Neuronal stem cell (in vitro differentiated cells): ENCODE measurements at regions not wholly inside any gene's neighbourhood (a gene's known extent, or its start where the extent isn't known, plus 50 kb on each side); places are given as distances from the start of the nearest gene placed in this dataset.

Source experiments
- DNase-seq: peaks from one replicate; pipeline ENCODE4 v3.0.0-alpha.2; 2013; ENCODE audit warnings: low spot score
- H2AFZ ChIP-seq: one replicate; pipeline ENCODE4 v1.6.1; 2013; ENCODE audit warnings: mild to moderate bottlenecking, low read length, inconsistent platforms
- H2AK5ac ChIP-seq: 2 replicates; pipeline ENCODE4 v1.6.1; 2013; ENCODE audit warnings: low read depth, mild to moderate bottlenecking, inconsistent platforms, low read length, moderate library complexity, mixed read lengths
- H2BK120ac ChIP-seq: 2 replicates; pipeline ENCODE4 v1.6.1; 2013; ENCODE audit warnings: low read depth, mild to moderate bottlenecking, inconsistent platforms, low read length, moderate library complexity, mixed read lengths
- H2BK12ac ChIP-seq: one replicate; pipeline ENCODE4 v1.6.1; 2013; ENCODE audit warnings: low read length, inconsistent platforms
- H2BK15ac ChIP-seq: 2 replicates; pipeline ENCODE4 v1.6.1; 2013; ENCODE audit warnings: mild to moderate bottlenecking, low read length, inconsistent platforms, mixed read lengths
- H2BK5ac ChIP-seq: one replicate; pipeline ENCODE4 v1.6.1; 2013; ENCODE audit warnings: inconsistent platforms, mild to moderate bottlenecking, low read length, moderate library complexity
- H3K14ac ChIP-seq: one replicate; pipeline ENCODE4 v1.6.1; 2013; ENCODE audit warnings: low read length, inconsistent platforms
- H3K18ac ChIP-seq: 2 replicates; pipeline ENCODE4 v1.6.1; 2013; ENCODE audit warnings: low read length, inconsistent platforms
- H3K23ac ChIP-seq: 2 replicates; pipeline ENCODE4 v1.6.1; 2013; ENCODE audit warnings: low read depth, mild to moderate bottlenecking, mixed read lengths, low read length, inconsistent platforms; ENCODE audit not compliant: poor library complexity
- H3K27ac ChIP-seq: replicated peaks from 3 replicates; pipeline ENCODE4 v1.5.1; 2013; ENCODE audit warnings: low read length, inconsistent platforms
- H3K27me3 ChIP-seq, 3 experiments: 2 replicates each; pipeline ENCODE4 v1.6.1; 2013; ENCODE audit warnings: low read length in 3 of 3, mild to moderate bottlenecking in 2 of 3, inconsistent platforms in 1 of 3, low read depth in 1 of 3, mixed read lengths in 1 of 3, moderate library complexity in 1 of 3; ENCODE audit not compliant: control insufficient read depth in 3 of 3, insufficient read depth in 3 of 3
- H3K36me3 ChIP-seq, 2 donors: replicated peaks in 1 of 2; 2 replicates each; pipeline ENCODE4 v1.6.1; 2013; ENCODE audit warnings: low read length in 2 of 2; ENCODE audit not compliant: control insufficient read depth in 2 of 2, insufficient read depth in 2 of 2
- H3K4ac ChIP-seq: 2 replicates; pipeline ENCODE4 v1.6.1; 2013; ENCODE audit warnings: inconsistent platforms, mild to moderate bottlenecking, low read length, moderate library complexity
- H3K4me1 ChIP-seq, 2 donors: 1 replicate in 1 of 2; 2 replicates in 1 of 2; pipeline ENCODE4 v1.6.1; 2013; ENCODE audit warnings: low read length in 2 of 2, low read depth in 1 of 2; ENCODE audit not compliant: control insufficient read depth in 2 of 2, insufficient read depth in 1 of 2
- H3K4me2 ChIP-seq: one replicate; pipeline ENCODE4 v1.6.1; 2013; ENCODE audit warnings: mild to moderate bottlenecking, low read length, inconsistent platforms; ENCODE audit not compliant: insufficient read depth, poor library complexity, severe bottlenecking
- H3K4me3 ChIP-seq, 2 donors: 2 replicates each; pipeline ENCODE4 v1.5.1; 2013; ENCODE audit warnings: low read length in 2 of 2, mild to moderate bottlenecking in 2 of 2, inconsistent platforms in 1 of 2, moderate library complexity in 1 of 2
- H3K79me1 ChIP-seq: one replicate; pipeline ENCODE4 v1.6.1; 2013; ENCODE audit warnings: low read depth, mild to moderate bottlenecking, inconsistent platforms, low read length, moderate library complexity
- H3K9ac ChIP-seq: one replicate; pipeline ENCODE4 v1.6.1; 2013; ENCODE audit warnings: mild to moderate bottlenecking, low read depth, low read length, inconsistent platforms; ENCODE audit not compliant: poor library complexity
- H3K9me3 ChIP-seq, 2 donors: replicated peaks in 1 of 2; 2 replicates each; pipeline versions ENCODE3 to v1.6.1; 2013; ENCODE audit warnings: low read length in 2 of 2, mild to moderate bottlenecking in 2 of 2, inconsistent platforms in 1 of 2, low read depth in 1 of 2, mixed read lengths in 1 of 2, moderate library complexity in 1 of 2; ENCODE audit not compliant: control insufficient read depth in 2 of 2, insufficient read depth in 1 of 2
- H4K8ac ChIP-seq: one replicate; pipeline ENCODE4 v1.6.1; 2013; ENCODE audit warnings: low read depth, mild to moderate bottlenecking, inconsistent platforms, low read length, moderate library complexity
- H4K91ac ChIP-seq: one replicate; pipeline ENCODE4 v1.6.1; 2013; ENCODE audit warnings: low read length, low read depth, mild to moderate bottlenecking, inconsistent platforms; ENCODE audit not compliant: poor library complexity
- WGBS, 2 donors: extraction: QIAGEN DNeasy Blood & Tissue Kit; methylation state at CpG; one replicate each; pipeline ENCODE4 v1.1.7; 2013; ENCODE audit warnings: missing lambda C conversion rate in 2 of 2, mixed read lengths in 1 of 2; ENCODE audit not compliant: insufficient read length in 2 of 2, insufficient replicate concordance in 1 of 2; ENCODE audit errors: extremely low coverage in 2 of 2; 5-methylcytosine and 5-hydroxymethylcytosine counted together

GRCh38 chr1:101509370-101509769, 272.6 kb downstream of the S1PR1 start:
- H3K4me3 ChIP-seq = no peak overlapping the region
- H2BK120ac ChIP-seq = no peak overlapping the region
- no peak overlapping the region for H4K8ac ChIP-seq
- H3K23ac ChIP-seq = no peak overlapping the region
- no peak overlapping the region for H2BK5ac ChIP-seq
- no peaks in the 10 kb centered on the region for H3K9me3 ChIP-seq
- no peaks in the 10 kb centered on the region for H3K79me1 ChIP-seq
- no CpG with 5 or more reads among the region's 1 CpG for WGBS, 2 donors
- DNase-seq = no peak
- H2AFZ ChIP-seq = no peak overlapping the region
- no peaks in the 10 kb centered on the region for H3K27me3 ChIP-seq
- no peak overlapping the region for H3K27ac ChIP-seq
- H3K4me1 ChIP-seq = no peaks in the 10 kb centered on the region
- H3K4me2 ChIP-seq = no peak overlapping the region
- H3K14ac ChIP-seq = no peak overlapping the region
- H3K4ac ChIP-seq = no peak overlapping the region
- H2AK5ac ChIP-seq = no peak overlapping the region
- no peak overlapping the region for H4K91ac ChIP-seq
- no peak overlapping the region for H3K9ac ChIP-seq
- H3K18ac ChIP-seq = no peak overlapping the region
- no peak overlapping the region for H2BK12ac ChIP-seq
- H3K36me3 ChIP-seq = no peaks in the 10 kb centered on the region
- H2BK15ac ChIP-seq = no peak overlapping the region

GRCh38 chr1:101511202-101511891, 274.5 kb downstream of the S1PR1 start:
- no peak overlapping the region for H3K4ac ChIP-seq
- WGBS, 2 donors = no CpG with 5 or more reads among the region's 2 CpGs
- H3K23ac ChIP-seq = no peak overlapping the region
- no peak overlapping the region for H4K91ac ChIP-seq
- H2BK15ac ChIP-seq = no peak overlapping the region
- no peak overlapping the region for H3K18ac ChIP-seq
- no peak overlapping the region for H3K27ac ChIP-seq
- H3K9me3 ChIP-seq = no peaks in the 10 kb centered on the region
- no peaks in the 10 kb centered on the region for H3K4me1 ChIP-seq
- H2BK5ac ChIP-seq = no peak overlapping the region
- no peak overlapping the region for H3K9ac ChIP-seq
- no peak overlapping the region for H2BK12ac ChIP-seq
- no peak overlapping the region for H2BK120ac ChIP-seq
- no peak overlapping the region for H4K8ac ChIP-seq
- H3K4me3 ChIP-seq = no peak overlapping the region
- no peak overlapping the region for H2AFZ ChIP-seq
- H3K79me1 ChIP-seq = no peaks in the 10 kb centered on the region
- no peaks in the 10 kb centered on the region for H3K27me3 ChIP-seq
- no peak for DNase-seq
- H3K14ac ChIP-seq = no peak overlapping the region
- no peak overlapping the region for H3K4me2 ChIP-seq
- no peak overlapping the region for H2AK5ac ChIP-seq
- H3K36me3 ChIP-seq = no peaks in the 10 kb centered on the region

- Histone ChIP-seq H3K9me3 (peaks cover 0 to 8% of the 10 kb centered on the region in 2 donors), H3K27me3 (no peaks in the 10 kb centered on the region), H4K8ac (no peak overlapping the region), H3K4me3 (no peak overlapping the region), H3K9ac (no peak overlapping the region), H2BK120ac (no peak overlapping the region), H3K27ac (no peak overlapping the region), H3K4me2 (no peak overlapping the region), H2AFZ (peak overlapping the region; percentile 45), H3K4me1 (no peaks in the 10 kb centered on the region), H2BK5ac (no peak overlapping the region), H4K91ac (no peak overlapping the region), H2BK12ac (no peak overlapping the region), H3K36me3 (no peaks in the 10 kb centered on the region), H3K79me1 (no peaks in the 10 kb centered on the region), H2AK5ac (no peak overlapping the region), H2BK15ac (no peak overlapping the region), H3K23ac (no peak overlapping the region), H3K14ac (no peak overlapping the region), H3K4ac (no peak overlapping the region), H3K18ac (no peak overlapping the region)
- no CpG with 5 or more reads among the region's 4 CpGs for WGBS, 2 donors
- DNase-seq = peak; percentile 44
Observed at GRCh38 chr1:101520302-101520701, 283.5 kb downstream of the S1PR1 start.

GRCh38 chr1:101522486-101522885, 285.7 kb downstream of the S1PR1 start:
- Histone ChIP-seq H2BK12ac (no peak overlapping the region), H3K79me1 (no peaks in the 10 kb centered on the region), H3K9me3 (peaks cover 2 to 8% of the 10 kb centered on the region in 2 donors), H2BK15ac (no peak overlapping the region), H3K9ac (no peak overlapping the region), H3K4me2 (no peak overlapping the region), H2BK5ac (no peak overlapping the region), H3K14ac (no peak overlapping the region), H3K4ac (no peak overlapping the region), H3K4me3 (no peak overlapping the region), H2AK5ac (no peak overlapping the region), H2AFZ (no peak overlapping the region), H2BK120ac (no peak overlapping the region), H3K27ac (no peak overlapping the region), H3K36me3 (no peaks in the 10 kb centered on the region), H4K91ac (no peak overlapping the region), H3K18ac (no peak overlapping the region), H3K4me1 (peaks cover 0 to 2% of the 10 kb centered on the region in 2 donors), H3K23ac (no peak overlapping the region), H4K8ac (no peak overlapping the region), H3K27me3 (no peaks in the 10 kb centered on the region)
- no CpG with 5 or more reads among the region's 2 CpGs for WGBS, 2 donors
- no peak for DNase-seq
